H9 (cell line): ENCODE measurements at regions not wholly inside any gene's neighbourhood (a gene's known extent, or its start where the extent isn't known, plus 50 kb on each side); places are given as distances from the start of the nearest gene placed in this dataset.

Source experiments
- DNase-seq: peaks from one replicate; pipeline ENCODE4 v3.0.0-alpha.2; 2017
- H2AFZ ChIP-seq: one replicate; pipeline ENCODE4 v1.6.1; 2013; ENCODE audit warnings: mild to moderate bottlenecking, low read length, control low read depth, moderate library complexity
- H2AK5ac ChIP-seq: 2 replicates; pipeline ENCODE4 v1.6.1; 2013; ENCODE audit warnings: low read length, control low read depth, mixed read lengths; ENCODE audit not compliant: insufficient read length
- H2BK120ac ChIP-seq: one replicate; pipeline ENCODE4 v1.6.1; 2013; ENCODE audit warnings: low read depth, mild to moderate bottlenecking, low read length, control low read depth, inconsistent platforms; ENCODE audit not compliant: poor library complexity, severe bottlenecking
- H2BK12ac ChIP-seq: 2 replicates; pipeline ENCODE4 v1.6.1; 2013; ENCODE audit warnings: low read length, control low read depth, mixed read lengths, low read depth; ENCODE audit not compliant: insufficient read length
- H2BK15ac ChIP-seq: 2 replicates; pipeline ENCODE4 v1.6.1; 2013; ENCODE audit warnings: low read depth, low read length, control low read depth
- H2BK20ac ChIP-seq: one replicate; pipeline ENCODE4 v1.6.1; 2013; ENCODE audit warnings: low read depth, mild to moderate bottlenecking, low read length, control low read depth, inconsistent platforms; ENCODE audit not compliant: poor library complexity, severe bottlenecking
- H2BK5ac ChIP-seq: 2 replicates; pipeline ENCODE4 v1.6.1; 2013; ENCODE audit warnings: low read length, control low read depth, mixed read lengths; ENCODE audit not compliant: insufficient read length
- H3K14ac ChIP-seq: 2 replicates; pipeline ENCODE4 v1.6.1; 2013; ENCODE audit warnings: low read length, control low read depth; ENCODE audit not compliant: insufficient read depth
- H3K18ac ChIP-seq: 2 replicates; pipeline ENCODE4 v1.6.1; 2013; ENCODE audit warnings: low read depth, mild to moderate bottlenecking, mixed read lengths, low read length, control low read depth; ENCODE audit not compliant: insufficient read length
- H3K23ac ChIP-seq: 2 replicates; pipeline ENCODE4 v1.6.1; 2013; ENCODE audit warnings: low read length, control low read depth, mixed read lengths, low read depth; ENCODE audit not compliant: insufficient read length
- H3K23me2 ChIP-seq: 2 replicates; pipeline ENCODE4 v1.6.1; 2013; ENCODE audit warnings: low read depth, mild to moderate bottlenecking, mixed read lengths, low read length, control low read depth; ENCODE audit not compliant: insufficient read length, poor library complexity, severe bottlenecking
- H3K27ac ChIP-seq: 2 replicates; pipeline ENCODE4 v1.5.1; 2013; ENCODE audit warnings: low read length, control low read depth, mixed read lengths, low read depth; ENCODE audit not compliant: insufficient read length
- H3K27me3 ChIP-seq: 2 replicates; pipeline ENCODE4 v1.6.1; 2013; ENCODE audit warnings: low read length, control low read depth, inconsistent platforms; ENCODE audit not compliant: insufficient read depth
- H3K4ac ChIP-seq: 2 replicates; pipeline ENCODE4 v1.6.1; 2013; ENCODE audit warnings: low read depth, mild to moderate bottlenecking, control low read depth, inconsistent platforms, low read length, moderate library complexity
- H3K4me1 ChIP-seq: 2 replicates; pipeline ENCODE4 v1.6.1; 2013; ENCODE audit warnings: low read length, control low read depth, inconsistent platforms; ENCODE audit not compliant: insufficient read depth
- H3K4me2 ChIP-seq: 2 replicates; pipeline ENCODE4 v1.6.1; 2013; ENCODE audit warnings: low read length, control low read depth, mixed read lengths; ENCODE audit not compliant: insufficient read length, insufficient read depth
- H3K56ac ChIP-seq: 2 replicates; pipeline ENCODE4 v1.6.1; 2013; ENCODE audit warnings: low read depth, mild to moderate bottlenecking, mixed read lengths, low read length, control low read depth; ENCODE audit not compliant: insufficient read length
- H3K79me1 ChIP-seq: 2 replicates; pipeline ENCODE4 v1.6.1; 2013; ENCODE audit warnings: low read depth, mild to moderate bottlenecking, moderate library complexity, low read length, control low read depth, inconsistent platforms; ENCODE audit not compliant: insufficient read depth, poor library complexity, severe bottlenecking
- H3K79me2 ChIP-seq: 2 replicates; pipeline ENCODE4 v1.6.1; 2013; ENCODE audit warnings: low read length, control low read depth, inconsistent platforms; ENCODE audit not compliant: insufficient read depth
- H3K9ac ChIP-seq: 2 replicates; pipeline ENCODE4 v1.6.1; 2013; ENCODE audit warnings: low read length, control low read depth, mixed read lengths; ENCODE audit not compliant: insufficient read length; ENCODE audit errors: extremely low read depth
- H3K9me3 ChIP-seq: one replicate; pipeline ENCODE4 v1.6.1; 2013; ENCODE audit warnings: low read depth, low read length, inconsistent platforms; ENCODE audit not compliant: control insufficient read depth
- H3T11ph ChIP-seq: one replicate; pipeline ENCODE4 v1.6.1; 2013; ENCODE audit warnings: mild to moderate bottlenecking, low read length, control low read depth, inconsistent platforms
- H4K20me1 ChIP-seq: one replicate; pipeline ENCODE4 v1.6.1; 2013; ENCODE audit not compliant: control insufficient read depth, insufficient read length, insufficient read depth
- H4K5ac ChIP-seq: 2 replicates; pipeline ENCODE4 v1.6.1; 2013; ENCODE audit warnings: low read depth, mild to moderate bottlenecking, mixed read lengths, low read length, control low read depth; ENCODE audit not compliant: insufficient read length
- H4K8ac ChIP-seq: replicated peaks from 2 replicates; pipeline ENCODE4 v1.6.1; 2013; ENCODE audit warnings: low read length, control low read depth, mixed read lengths, low read depth; ENCODE audit not compliant: insufficient read length
- H4K91ac ChIP-seq: 2 replicates; pipeline ENCODE4 v1.6.1; 2013; ENCODE audit warnings: low read depth, mild to moderate bottlenecking, moderate library complexity, mixed read lengths, low read length, control low read depth; ENCODE audit not compliant: insufficient read length
- H3K27ac Mint-ChIP-seq, 3 experiments: 2 replicates in 2 of 3; 3 replicates in 1 of 3; pipeline ENCODE4 v1.8.0; 2020 to 2021; ENCODE audit warnings: mixed read lengths in 3 of 3, mild to moderate bottlenecking in 1 of 3, moderate library complexity in 1 of 3
- H3K27me3 Mint-ChIP-seq: 2 replicates; pipeline ENCODE4 v1.8.0; 2021; ENCODE audit warnings: low read depth, mild to moderate bottlenecking, moderate library complexity, mixed read lengths
- H3K36me3 Mint-ChIP-seq, 3 experiments: 2 replicates in 2 of 3; 3 replicates in 1 of 3; pipeline ENCODE4 v1.8.0; 2020 to 2021; ENCODE audit warnings: low read depth in 3 of 3, mixed read lengths in 3 of 3; ENCODE audit not compliant: insufficient read depth in 1 of 3
- H3K4me1 Mint-ChIP-seq, 2 experiments: 2 replicates each; pipeline ENCODE4 v1.8.0; 2020; ENCODE audit warnings: mixed read lengths in 2 of 2
- H3K4me3 Mint-ChIP-seq, 2 experiments: 2 replicates in 1 of 2; 3 replicates in 1 of 2; pipeline ENCODE4 v1.8.0; 2020 to 2021; ENCODE audit warnings: mild to moderate bottlenecking in 2 of 2, mixed read lengths in 2 of 2, moderate library complexity in 1 of 2
- H3K9me3 Mint-ChIP-seq, 2 experiments: 2 replicates in 1 of 2; 3 replicates in 1 of 2; pipeline ENCODE4 v1.8.0; 2020; ENCODE audit warnings: mild to moderate bottlenecking in 2 of 2, mixed read lengths in 2 of 2, moderate library complexity in 1 of 2
- CTCF ChIP-seq: fragments of 200-600 bp; sonication (generic); conservative IDR thresholded peaks from 3 replicates; pipeline ENCODE4 v1.8.0; 2021; ENCODE audit warnings: antibody characterized with exemption, mild to moderate bottlenecking
- WGBS: extraction: QIAGEN DNeasy Blood & Tissue Kit; methylation state at CpG from one replicate; pipeline ENCODE4 v1.1.7; 2013; ENCODE audit warnings: missing lambda C conversion rate, low lambda C conversion rate, mixed read lengths; ENCODE audit not compliant: insufficient read length; ENCODE audit errors: extremely low coverage; 5-methylcytosine and 5-hydroxymethylcytosine counted together

GRCh38 chr3:135907422-135908165 is 57.9 kb upstream of the PPP2R3A start:
- no CpG with 5 or more reads among the region's 3 CpGs for WGBS
- Histone ChIP-seq H3K9me3 (no peaks in the 10 kb centered on the region), H3K23ac (no peak overlapping the region), H3K79me2 (no peaks in the 10 kb centered on the region), H4K91ac (no peak overlapping the region), H3K18ac (no peak overlapping the region), H2BK120ac (no peak overlapping the region), H2AK5ac (no peak overlapping the region), H4K20me1 (no peaks in the 10 kb centered on the region), H2BK15ac (no peak overlapping the region), H3K27ac (no peak overlapping the region), H3K79me1 (no peaks in the 10 kb centered on the region), H3K27me3 (no peaks in the 10 kb centered on the region), H3K4ac (no peak overlapping the region), H3K23me2 (no peaks in the 10 kb centered on the region), H4K5ac (no peak overlapping the region), H2AFZ (no peak overlapping the region), H3T11ph (no peak overlapping the region), H3K4me1 (no peaks in the 10 kb centered on the region), H3K9ac (no peak overlapping the region), H4K8ac (no peak overlapping the region), H3K14ac (no peak overlapping the region), H3K56ac (no peak overlapping the region), H2BK5ac (no peak overlapping the region), H2BK12ac (no peak overlapping the region), H3K4me2 (no peak overlapping the region), H2BK20ac (no peak overlapping the region)
- peaks cover 0 to 3% of the 10 kb centered on the region in 2 experiments; a peak in 1 of 5 replicates for H3K9me3 Mint-ChIP-seq
- no peak overlapping the region for H3K4me3 Mint-ChIP-seq
- H3K27ac Mint-ChIP-seq, result no peak overlapping the region
- peaks cover 3% of the 10 kb centered on the region; the same call in 1 of the 2 replicates for H3K27me3 Mint-ChIP-seq
- no peak for DNase-seq
- H3K36me3 Mint-ChIP-seq, result no peaks in the 10 kb centered on the region
- TF ChIP-seq CTCF, result no peak
- H3K4me1 Mint-ChIP-seq, result peaks cover 7 to 8% of the 10 kb centered on the region in 2 experiments
